ENCODE measurements at regions not wholly inside any gene's neighbourhood (a gene's known extent, or its start where the extent isn't known, plus 50 kb on each side); places are given as distances from the start of the nearest gene placed in this dataset.

GRCh38 chr4:175326796-175327195 is 408.6 kb downstream of the ADAM29 start:
- TF ChIP-seq POLR2AphosphoS5 (IDR thresholded peaks at IDR 0.05; ENCODE audit: borderline replicate concordance, low read depth, low read length) (no peak), EZH2 (IDR thresholded peaks at IDR 0.05) (no peak), FOXP2 (optimal IDR thresholded peaks at IDR 0.05; ENCODE audit: control extremely low read depth, extremely low read length, insufficient read depth) (no peak)

Data from SK-N-MC (cell line).